HEK293 (cell line): ENCODE measurements at regions not wholly inside any gene's neighbourhood (a gene's known extent, or its start where the extent isn't known, plus 50 kb on each side); places are given as distances from the start of the nearest gene placed in this dataset.

Experiments used
- CTCF ChIA-PET: fragments of 350-600 bp; formaldehyde crosslinking; extraction: SDS; loops from one replicate; lab custom pipeline; 2021; ENCODE audit warnings: antibody characterized with exemption; lab: Yijun Ruan, JAX
- POLR2A ChIA-PET: fragments of 300-600 bp; formaldehyde crosslinking; extraction: SDS; loops from one replicate; lab custom pipeline; 2020; ENCODE audit warnings: antibody characterized with exemption, inconsistent platforms; lab: Yijun Ruan, JAX
- H3K27ac ChIP-seq: fragments of 200-500 bp; sonication (Bioruptor generic); 2 replicates; pipeline ENCODE4 v1.5.1; 2014; ENCODE audit warnings: low read depth, low read length, control low read depth, inconsistent platforms; ENCODE audit errors: extremely low read depth
- H3K36me3 ChIP-seq, 2 experiments: fragments of 200-500 bp in 1 of 2; sonication (Bioruptor generic) in 1 of 2; 1 replicate in 1 of 2; 2 replicates in 1 of 2; pipeline ENCODE4 v1.5.1; 2014 to 2017; ENCODE audit warnings: inconsistent platforms in 2 of 2, low read length in 2 of 2; ENCODE audit not compliant: control insufficient read depth in 2 of 2, insufficient read depth in 1 of 2
- H3K4me1 ChIP-seq: fragments of 200-500 bp; sonication (Bioruptor generic); 2 replicates; pipeline ENCODE4 v1.5.1; 2014; ENCODE audit warnings: mild to moderate bottlenecking, low read length, inconsistent platforms; ENCODE audit not compliant: control insufficient read depth, insufficient read depth
- H3K4me3 ChIP-seq: 2 replicates; pipeline ENCODE4 v1.5.1; 2011; ENCODE audit warnings: low read depth, mild to moderate bottlenecking, control low read depth, low read length, moderate library complexity
- H3K9me3 ChIP-seq: fragments of 200-500 bp; sonication (Bioruptor generic); 2 replicates; pipeline ENCODE4 v1.5.1; 2014; ENCODE audit warnings: low read depth, low read length, inconsistent platforms; ENCODE audit not compliant: control insufficient read depth, insufficient read depth
- KLF1 ChIP-seq: fragments of 450-650 bp; formaldehyde crosslinking; IDR thresholded peaks from 2 replicates; pipeline ENCODE4 v1.5.1; 2016; ENCODE audit warnings: missing biosample characterization, missing genetic modification characterization
- KLF9 ChIP-seq: fragments of 450-650 bp; formaldehyde crosslinking; IDR thresholded peaks from 2 replicates; pipeline ENCODE4 v1.5.1; 2016; ENCODE audit warnings: missing biosample characterization, missing genetic modification characterization, low read depth
- PRDM1 ChIP-seq: fragments of 450-650 bp; formaldehyde crosslinking; IDR thresholded peaks from 2 replicates; pipeline ENCODE4; 2016; ENCODE audit warnings: missing biosample characterization, missing genetic modification characterization
- REPIN1 ChIP-seq: fragments of 450-650 bp; formaldehyde crosslinking; IDR thresholded peaks from 2 replicates; pipeline ENCODE4 v1.5.1; 2017; ENCODE audit warnings: missing biosample characterization, missing genetic modification characterization, low read depth
- SALL2 ChIP-seq: fragments of 450-650 bp; formaldehyde crosslinking; IDR thresholded peaks from 2 replicates; pipeline ENCODE4 v1.5.0; 2017; ENCODE audit warnings: missing biosample characterization, mild to moderate bottlenecking, missing genetic modification characterization, borderline replicate concordance
- YY1 ChIP-seq: fragments of 450-650 bp; formaldehyde crosslinking; IDR thresholded peaks from 2 replicates; pipeline ENCODE4 v1.5.1; 2018; ENCODE audit warnings: missing biosample characterization, missing genetic modification characterization
- ZBTB8A ChIP-seq: fragments of 450-650 bp; formaldehyde crosslinking; IDR thresholded peaks from 2 replicates; pipeline ENCODE4 v1.5.1; 2016; ENCODE audit warnings: missing biosample characterization, missing genetic modification characterization
- ZFP69B ChIP-seq: fragments of 450-650 bp; formaldehyde crosslinking; IDR thresholded peaks from 2 replicates; pipeline ENCODE4 v1.5.1; 2016; ENCODE audit warnings: missing biosample characterization, missing genetic modification characterization
- ZNF169 ChIP-seq: fragments of 450-650 bp; formaldehyde crosslinking; IDR thresholded peaks from 2 replicates; pipeline ENCODE4 v1.5.1; 2016; ENCODE audit warnings: missing biosample characterization, missing genetic modification characterization
- ZNF266 ChIP-seq: fragments of 450-650 bp; formaldehyde crosslinking; IDR thresholded peaks from 2 replicates; pipeline ENCODE4 v1.5.1; 2016; ENCODE audit warnings: missing biosample characterization, missing genetic modification characterization, low read depth
- ZNF280D ChIP-seq: fragments of 450-650 bp; formaldehyde crosslinking; IDR thresholded peaks from 2 replicates; pipeline ENCODE4 v1.5.1; 2016; ENCODE audit warnings: missing biosample characterization, missing genetic modification characterization
- ZNF426 ChIP-seq: fragments of 450-650 bp; formaldehyde crosslinking; IDR thresholded peaks from 2 replicates; pipeline ENCODE4 v1.5.1; 2017; ENCODE audit warnings: missing biosample characterization, missing genetic modification characterization, mild to moderate bottlenecking, inconsistent platforms, moderate library complexity
- ZNF707 ChIP-seq: fragments of 450-650 bp; formaldehyde crosslinking; IDR thresholded peaks from 2 replicates; pipeline ENCODE4 v1.5.1; 2016; ENCODE audit warnings: missing biosample characterization, missing genetic modification characterization
- ZNF792 ChIP-seq: fragments of 450-650 bp; formaldehyde crosslinking; IDR thresholded peaks from 2 replicates; pipeline ENCODE4 v1.5.1; 2016; ENCODE audit warnings: missing biosample characterization, missing genetic modification characterization
- ZNF830 ChIP-seq: fragments of 450-650 bp; IDR thresholded peaks from 2 replicates; pipeline ENCODE4 v1.5.0; 2018; ENCODE audit warnings: missing biosample characterization, missing genetic modification characterization, low read depth, mild to moderate bottlenecking, moderate library complexity
- ZNF843 ChIP-seq: fragments of 450-650 bp; formaldehyde crosslinking; IDR thresholded peaks from 2 replicates; pipeline ENCODE4 v1.5.1; 2016; ENCODE audit warnings: missing biosample characterization, missing genetic modification characterization
- TF ChIP-seq, protein P1 (sequence below): fragments of 450-650 bp; formaldehyde crosslinking; IDR thresholded peaks from 2 replicates; pipeline ENCODE4 v1.5.1; 2016; ENCODE audit warnings: missing biosample characterization, missing genetic modification characterization
- TF ChIP-seq, protein P2 (sequence below): fragments of 450-650 bp; formaldehyde crosslinking; IDR thresholded peaks from 2 replicates; pipeline ENCODE4 v1.5.1; 2016; ENCODE audit warnings: missing biosample characterization, missing genetic modification characterization
- TF ChIP-seq, protein P3 (sequence below): fragments of 450-650 bp; formaldehyde crosslinking; conservative IDR thresholded peaks from 2 replicates; pipeline ENCODE4 v1.5.1; 2016; ENCODE audit warnings: low read depth, missing biosample characterization, missing genetic modification characterization
- TF ChIP-seq, protein P4 (sequence below): fragments of 450-650 bp; formaldehyde crosslinking; IDR thresholded peaks from 2 replicates; pipeline ENCODE4 v1.5.1; 2017; ENCODE audit warnings: missing biosample characterization, mild to moderate bottlenecking, missing genetic modification characterization, moderate library complexity

DNA sequence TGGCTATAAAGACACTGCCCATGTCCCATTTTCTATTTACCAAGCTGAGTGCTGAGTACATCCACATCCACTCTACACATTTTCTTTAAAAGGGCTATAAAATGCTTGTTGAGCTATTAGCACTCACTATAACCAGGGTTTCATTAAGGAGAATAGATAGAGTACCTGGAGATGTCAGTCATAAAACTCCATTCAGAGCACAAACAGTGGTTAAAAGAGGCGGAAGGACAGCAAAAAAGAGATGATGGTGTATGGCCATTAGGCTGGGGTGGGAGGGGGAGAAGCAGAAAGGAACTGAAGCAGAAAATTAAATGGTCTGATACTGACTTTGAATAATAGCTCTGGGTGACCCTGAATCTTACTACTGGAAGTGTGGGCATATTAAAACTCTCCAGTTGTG, 609.9 kb upstream of the MAP3K7 start:
- no peak for TF ChIP-seq REPIN1 (tag by site-specific recombination)
- TF ChIP-seq KLF9 (tag by site-specific recombination), result no peak
- TF ChIP-seq, protein P1, sequence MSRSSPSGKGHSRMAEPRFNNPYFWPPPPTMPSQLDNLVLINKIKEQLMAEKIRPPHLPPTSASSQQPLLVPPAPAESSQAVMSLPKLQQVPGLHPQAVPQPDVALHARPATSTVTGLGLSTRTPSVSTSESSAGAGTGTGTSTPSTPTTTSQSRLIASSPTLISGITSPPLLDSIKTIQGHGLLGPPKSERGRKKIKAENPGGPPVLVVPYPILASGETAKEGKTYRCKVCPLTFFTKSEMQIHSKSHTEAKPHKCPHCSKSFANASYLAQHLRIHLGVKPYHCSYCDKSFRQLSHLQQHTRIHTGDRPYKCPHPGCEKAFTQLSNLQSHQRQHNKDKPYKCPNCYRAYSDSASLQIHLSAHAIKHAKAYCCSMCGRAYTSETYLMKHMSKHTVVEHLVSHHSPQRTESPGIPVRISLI (tag by site-specific recombination), result no peak
- TF ChIP-seq ZNF830, result no peak
- TF ChIP-seq ZNF707 (tag by site-specific recombination), result no peak
- no peak for TF ChIP-seq ZNF169 (tag by site-specific recombination)
- no peak for TF ChIP-seq ZNF280D
- no peak for TF ChIP-seq ZNF266 (tag by site-specific recombination)
- no peak for TF ChIP-seq SALL2 (tag by site-specific recombination)
- TF ChIP-seq, protein P2, sequence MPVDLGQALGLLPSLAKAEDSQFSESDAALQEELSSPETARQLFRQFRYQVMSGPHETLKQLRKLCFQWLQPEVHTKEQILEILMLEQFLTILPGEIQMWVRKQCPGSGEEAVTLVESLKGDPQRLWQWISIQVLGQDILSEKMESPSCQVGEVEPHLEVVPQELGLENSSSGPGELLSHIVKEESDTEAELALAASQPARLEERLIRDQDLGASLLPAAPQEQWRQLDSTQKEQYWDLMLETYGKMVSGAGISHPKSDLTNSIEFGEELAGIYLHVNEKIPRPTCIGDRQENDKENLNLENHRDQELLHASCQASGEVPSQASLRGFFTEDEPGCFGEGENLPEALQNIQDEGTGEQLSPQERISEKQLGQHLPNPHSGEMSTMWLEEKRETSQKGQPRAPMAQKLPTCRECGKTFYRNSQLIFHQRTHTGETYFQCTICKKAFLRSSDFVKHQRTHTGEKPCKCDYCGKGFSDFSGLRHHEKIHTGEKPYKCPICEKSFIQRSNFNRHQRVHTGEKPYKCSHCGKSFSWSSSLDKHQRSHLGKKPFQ (tag by site-specific recombination), result no peak
- TF ChIP-seq ZFP69B (tag by site-specific recombination), result no peak
- TF ChIP-seq ZNF792, result no peak
- TF ChIP-seq ZBTB8A (tag by site-specific recombination), result no peak
- no peak for TF ChIP-seq KLF1 (tag by site-specific recombination)
- TF ChIP-seq YY1 (tag by site-specific recombination), result no peak
- TF ChIP-seq, protein P3, sequence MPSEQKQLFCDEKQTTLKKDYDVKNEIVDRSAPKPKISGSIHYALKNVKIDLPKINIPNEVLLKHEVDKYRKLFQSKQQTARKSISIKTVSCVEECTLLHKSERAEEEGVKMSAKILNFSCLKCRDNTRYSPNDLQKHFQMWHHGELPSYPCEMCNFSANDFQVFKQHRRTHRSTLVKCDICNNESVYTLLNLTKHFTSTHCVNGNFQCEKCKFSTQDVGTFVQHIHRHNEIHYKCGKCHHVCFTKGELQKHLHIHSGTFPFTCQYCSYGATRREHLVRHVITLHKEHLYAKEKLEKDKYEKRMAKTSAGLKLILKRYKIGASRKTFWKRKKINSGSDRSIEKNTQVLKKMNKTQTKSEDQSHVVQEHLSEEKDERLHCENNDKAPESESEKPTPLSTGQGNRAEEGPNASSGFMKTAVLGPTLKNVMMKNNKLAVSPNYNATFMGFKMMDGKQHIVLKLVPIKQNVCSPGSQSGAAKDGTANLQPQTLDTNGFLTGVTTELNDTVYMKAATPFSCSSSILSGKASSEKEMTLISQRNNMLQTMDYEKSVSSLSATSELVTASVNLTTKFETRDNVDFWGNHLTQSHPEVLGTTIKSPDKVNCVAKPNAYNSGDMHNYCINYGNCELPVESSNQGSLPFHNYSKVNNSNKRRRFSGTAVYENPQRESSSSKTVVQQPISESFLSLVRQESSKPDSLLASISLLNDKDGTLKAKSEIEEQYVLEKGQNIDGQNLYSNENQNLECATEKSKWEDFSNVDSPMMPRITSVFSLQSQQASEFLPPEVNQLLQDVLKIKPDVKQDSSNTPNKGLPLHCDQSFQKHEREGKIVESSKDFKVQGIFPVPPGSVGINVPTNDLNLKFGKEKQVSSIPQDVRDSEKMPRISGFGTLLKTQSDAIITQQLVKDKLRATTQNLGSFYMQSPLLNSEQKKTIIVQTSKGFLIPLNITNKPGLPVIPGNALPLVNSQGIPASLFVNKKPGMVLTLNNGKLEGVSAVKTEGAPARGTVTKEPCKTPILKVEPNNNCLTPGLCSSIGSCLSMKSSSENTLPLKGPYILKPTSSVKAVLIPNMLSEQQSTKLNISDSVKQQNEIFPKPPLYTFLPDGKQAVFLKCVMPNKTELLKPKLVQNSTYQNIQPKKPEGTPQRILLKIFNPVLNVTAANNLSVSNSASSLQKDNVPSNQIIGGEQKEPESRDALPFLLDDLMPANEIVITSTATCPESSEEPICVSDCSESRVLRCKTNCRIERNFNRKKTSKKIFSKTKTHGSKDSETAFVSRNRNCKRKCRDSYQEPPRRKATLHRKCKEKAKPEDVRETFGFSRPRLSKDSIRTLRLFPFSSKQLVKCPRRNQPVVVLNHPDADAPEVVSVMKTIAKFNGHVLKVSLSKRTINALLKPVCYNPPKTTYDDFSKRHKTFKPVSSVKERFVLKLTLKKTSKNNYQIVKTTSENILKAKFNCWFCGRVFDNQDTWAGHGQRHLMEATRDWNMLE (tag by site-specific recombination), result no peak
- no peak for TF ChIP-seq PRDM1 (tag by site-specific recombination)
- TF ChIP-seq, protein P4, sequence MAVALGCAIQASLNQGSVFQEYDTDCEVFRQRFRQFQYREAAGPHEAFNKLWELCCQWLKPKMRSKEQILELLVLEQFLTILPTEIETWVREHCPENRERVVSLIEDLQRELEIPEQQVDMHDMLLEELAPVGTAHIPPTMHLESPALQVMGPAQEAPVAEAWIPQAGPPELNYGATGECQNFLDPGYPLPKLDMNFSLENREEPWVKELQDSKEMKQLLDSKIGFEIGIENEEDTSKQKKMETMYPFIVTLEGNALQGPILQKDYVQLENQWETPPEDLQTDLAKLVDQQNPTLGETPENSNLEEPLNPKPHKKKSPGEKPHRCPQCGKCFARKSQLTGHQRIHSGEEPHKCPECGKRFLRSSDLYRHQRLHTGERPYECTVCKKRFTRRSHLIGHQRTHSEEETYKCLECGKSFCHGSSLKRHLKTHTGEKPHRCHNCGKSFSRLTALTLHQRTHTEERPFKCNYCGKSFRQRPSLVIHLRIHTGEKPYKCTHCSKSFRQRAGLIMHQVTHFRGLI (tag by site-specific recombination), result no peak
- TF ChIP-seq ZNF843 (tag by site-specific recombination), result no peak
- no peak for TF ChIP-seq ZNF426 (tag by site-specific recombination)
- ChIA-PET POLR2A (no interaction called here), CTCF (no interaction called here)
- Histone ChIP-seq H3K36me3 (no peaks in the 10 kb centered on the region), H3K9me3 (no peaks in the 10 kb centered on the region), H3K4me1 (no peaks in the 10 kb centered on the region), H3K4me3 (no peak overlapping the region), H3K27ac (no peak overlapping the region)
